Breast epithelium (tissue), 4 donors: ENCODE measurements at regions not wholly inside any gene's neighbourhood (a gene's known extent, or its start where the extent isn't known, plus 50 kb on each side); places are given as distances from the start of the nearest gene placed in this dataset.
"Not testable (repeated sequence)": the region's sequence is repeated elsewhere in the genome, so short reads cannot be mapped to it uniquely, and the experiment has no call there.

Experiments used
- DNase-seq, 2 donors: peaks; one replicate each; pipeline ENCODE4 v3.0.0-alpha.2; 2019; ENCODE audit warnings: low spot score in 2 of 2
- H3K27ac ChIP-seq, 2 donors: fragments of 200-600 bp; sonication (generic) in 1 of 2; one replicate each; pipeline ENCODE4 v1.5.1; 2016 to 2019; ENCODE audit warnings: mild to moderate bottlenecking in 1 of 2
- H3K27me3 ChIP-seq, 2 donors: fragments of 200-600 bp; sonication (generic) in 1 of 2; one replicate each; pipeline versions ENCODE4 v1.5.1 to v1.6.0; 2017 to 2019; ENCODE audit warnings: control low read depth in 1 of 2, mild to moderate bottlenecking in 1 of 2
- H3K36me3 ChIP-seq: fragments of 200-600 bp; one replicate; pipeline ENCODE4 v1.5.1; 2019
- H3K4me1 ChIP-seq, 2 donors: fragments of 200-600 bp; sonication (generic); one replicate each; pipeline ENCODE4 v1.5.1; 2016 to 2019; ENCODE audit warnings: control low read depth in 1 of 2
- H3K4me3 ChIP-seq, 3 donors: fragments of 200-600 bp; sonication (generic); 1 replicate in 2 of 3; 2 replicates in 1 of 3; pipeline ENCODE4 v1.5.1; 2016 to 2019; ENCODE audit warnings: mild to moderate bottlenecking in 3 of 3, moderate library complexity in 2 of 3
- H3K9me3 ChIP-seq, 2 donors: fragments of 200-600 bp; sonication (generic) in 1 of 2; one replicate each; pipeline ENCODE4 v1.5.1; 2016 to 2019; ENCODE audit warnings: control low read depth in 1 of 2
- intact Hi-C: fragments of 100-400 bp; cut with DNase I; formaldehyde crosslinking; loops from one replicate; pipeline ENCODE4 v1.15.1; 2023; ENCODE audit warnings: low total_unique reads

DNA sequence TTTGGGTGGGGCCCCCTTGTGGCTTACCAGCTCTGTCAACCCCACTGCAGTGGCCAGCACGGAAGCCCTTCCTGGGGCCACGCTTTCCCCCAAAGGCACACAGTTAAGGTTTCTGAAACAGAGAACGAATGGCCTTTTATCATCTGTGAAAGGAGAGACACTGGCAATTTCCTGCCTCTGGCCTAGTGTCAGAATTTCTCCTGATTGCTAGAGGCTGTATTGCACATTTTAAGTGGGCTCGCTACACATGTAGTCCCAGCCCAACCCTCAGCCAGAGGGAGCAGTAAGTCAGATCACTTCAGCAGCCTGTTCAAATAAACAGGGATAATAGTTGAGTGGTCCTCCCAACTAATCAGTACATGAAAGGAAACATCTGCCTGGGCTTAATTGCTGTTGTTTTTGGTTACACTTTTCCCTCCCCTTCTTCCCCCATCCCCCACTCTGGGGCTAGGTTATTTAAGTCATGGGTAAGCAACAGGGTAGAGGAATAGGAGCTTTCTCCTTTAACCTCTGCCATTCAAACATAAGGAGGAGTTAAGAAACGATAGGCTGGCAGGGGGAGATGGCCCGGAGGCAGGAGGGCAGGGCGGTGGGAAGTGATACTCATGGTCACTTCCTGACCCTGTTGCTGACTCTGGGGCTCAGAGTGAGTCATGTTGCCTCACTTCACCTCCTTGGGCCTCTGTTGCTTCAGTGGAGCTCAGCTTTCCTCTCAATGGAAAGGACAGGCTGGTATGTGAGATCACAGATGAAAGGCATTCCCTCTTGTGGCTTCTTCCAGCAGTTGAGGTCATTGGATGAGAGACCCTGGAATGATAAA lies 89.3 kb upstream of the IKBKE start:
- DNase-seq, H3K4me3 ChIP-seq, H3K9me3 ChIP-seq, intact Hi-C loops, H3K36me3 ChIP-seq, H3K27me3 ChIP-seq, H3K4me1 ChIP-seq: not testable (repeated sequence)
- H3K27ac ChIP-seq: peak overlapping the region in 1 of 2 donors; percentile 1

DNA sequence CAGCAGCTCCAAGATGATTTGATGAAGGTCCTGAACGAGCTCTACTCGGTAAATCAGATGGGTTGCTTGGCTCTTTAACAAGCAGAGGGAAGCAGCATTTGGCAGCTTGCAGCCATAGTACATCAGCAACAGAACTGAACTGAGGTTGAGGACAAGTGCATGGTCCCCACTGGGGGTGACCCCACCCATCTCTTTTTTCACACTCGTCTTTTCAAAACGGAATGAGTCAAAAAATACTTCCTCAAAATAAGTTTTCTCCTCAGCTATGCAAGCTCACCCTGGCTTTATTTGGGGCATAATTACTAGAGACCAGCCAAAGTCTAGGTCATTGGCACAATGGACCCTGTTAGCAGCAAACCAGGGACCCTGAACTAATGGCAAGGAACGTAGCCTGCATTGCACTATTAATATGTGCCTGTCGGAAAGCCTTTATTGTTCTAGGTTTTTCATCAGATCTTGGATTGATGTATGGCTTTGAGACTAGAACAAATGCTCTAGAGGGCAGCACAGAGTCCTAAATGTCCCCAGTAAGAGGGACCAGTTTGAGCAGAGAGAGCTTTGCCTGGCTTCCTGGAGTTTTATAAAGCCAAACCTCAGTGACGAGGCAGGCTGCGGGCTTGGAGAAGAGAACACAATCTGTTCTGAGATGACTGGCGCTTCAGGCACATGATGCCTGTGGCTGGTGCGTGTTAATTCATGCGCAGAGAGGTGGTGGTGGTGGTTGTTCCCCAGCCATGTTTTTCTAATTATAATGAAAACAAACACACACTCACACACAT lies 86.1 kb upstream of the IKBKE start:
- peak in 1 of 2 donors; percentile 21 for DNase-seq
- H3K36me3 ChIP-seq, H3K4me3 ChIP-seq, intact Hi-C loops, H3K4me1 ChIP-seq, H3K9me3 ChIP-seq, H3K27ac ChIP-seq, H3K27me3 ChIP-seq: not testable (repeated sequence)

DNA sequence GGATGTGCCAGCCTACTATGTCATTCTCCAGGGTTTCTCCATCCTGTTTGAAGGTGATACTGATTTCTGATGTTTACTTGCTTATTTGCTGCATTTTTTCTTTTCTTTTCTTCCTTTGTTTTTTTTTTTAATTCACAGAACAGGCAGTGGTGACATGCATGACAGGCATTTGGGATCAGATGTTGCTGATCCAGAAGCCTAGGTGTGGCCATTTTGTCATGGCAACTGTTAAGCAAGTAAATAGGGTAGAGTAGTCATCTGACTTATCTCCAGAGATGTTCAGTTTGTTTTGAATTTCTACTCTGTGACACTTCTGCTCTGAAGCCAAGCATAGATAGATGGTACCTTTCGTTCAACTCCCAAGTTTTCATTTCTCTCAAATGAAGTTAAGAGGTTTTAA lies 85.4 kb upstream of the IKBKE start:
- DNase-seq, H3K27ac ChIP-seq, H3K4me3 ChIP-seq, H3K4me1 ChIP-seq, intact Hi-C loops, H3K36me3 ChIP-seq, H3K27me3 ChIP-seq, H3K9me3 ChIP-seq: not testable (repeated sequence)

DNA sequence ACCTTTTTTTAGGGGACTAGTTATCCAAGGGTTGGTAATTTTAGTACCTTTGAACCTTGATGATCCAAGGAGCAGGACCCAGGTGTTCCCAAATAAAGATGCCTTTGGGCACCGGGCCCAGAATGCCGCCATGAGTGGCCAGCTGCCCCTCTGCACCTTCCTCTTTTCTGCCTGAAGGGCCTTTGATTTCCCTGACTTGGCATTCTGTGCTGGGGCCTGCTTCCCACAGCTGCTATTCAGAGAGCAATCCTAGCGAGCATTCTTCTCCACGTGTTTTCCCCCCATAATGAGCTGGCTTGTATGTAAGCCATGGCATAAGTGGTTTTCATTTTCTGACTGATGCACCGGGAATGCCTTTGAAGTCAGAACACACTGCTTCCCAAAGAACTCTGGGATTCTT lies 82.6 kb upstream of the IKBKE start:
- H3K36me3 ChIP-seq, intact Hi-C loops, H3K4me1 ChIP-seq, H3K27ac ChIP-seq, H3K9me3 ChIP-seq, H3K27me3 ChIP-seq, DNase-seq, H3K4me3 ChIP-seq: not testable (repeated sequence)

DNA sequence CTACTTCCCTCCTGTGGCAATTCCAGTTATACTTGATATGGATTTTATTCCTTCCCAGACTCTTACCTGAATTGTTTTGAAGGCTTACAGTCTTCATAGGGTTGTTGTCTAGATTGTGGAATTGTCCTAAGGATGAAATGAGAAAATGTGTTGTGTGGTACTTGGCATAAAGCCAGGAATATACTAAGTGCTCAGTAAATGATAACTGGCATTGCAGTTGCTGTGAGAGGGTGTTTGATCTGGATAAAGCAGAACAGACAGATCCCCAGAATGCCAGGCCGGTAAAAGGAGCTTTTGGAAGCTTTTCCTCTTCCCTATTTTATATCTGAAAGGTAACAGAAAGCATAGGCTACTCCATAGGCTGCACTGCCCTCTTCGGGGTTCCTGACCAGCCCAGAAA lies 78.4 kb upstream of the IKBKE start:
- H3K27me3 ChIP-seq, H3K27ac ChIP-seq, DNase-seq, H3K36me3 ChIP-seq, H3K4me1 ChIP-seq, H3K9me3 ChIP-seq, H3K4me3 ChIP-seq, intact Hi-C loops: not testable (repeated sequence)

DNA sequence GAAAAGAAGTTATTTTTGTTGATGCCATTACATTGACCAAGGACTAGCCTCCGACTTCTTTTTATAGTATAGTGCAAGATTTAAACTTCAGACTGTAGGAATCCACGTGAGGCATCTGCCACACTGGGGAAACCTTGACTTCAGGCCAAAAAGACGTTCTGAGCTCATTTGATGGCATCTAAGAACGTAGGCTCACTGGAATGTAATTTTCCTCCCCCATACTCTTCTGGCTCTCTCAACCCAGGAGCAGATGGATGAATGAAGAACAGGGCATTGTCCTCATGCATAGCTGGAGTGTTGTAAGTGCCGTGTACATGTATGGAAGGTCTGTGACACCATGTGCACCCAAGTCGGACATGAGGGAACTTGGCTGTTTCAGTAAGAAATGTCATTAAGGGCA lies 72.8 kb upstream of the IKBKE start:
- H3K27me3 ChIP-seq, H3K4me3 ChIP-seq, intact Hi-C loops, DNase-seq, H3K36me3 ChIP-seq, H3K9me3 ChIP-seq, H3K4me1 ChIP-seq, H3K27ac ChIP-seq: not testable (repeated sequence)

DNA sequence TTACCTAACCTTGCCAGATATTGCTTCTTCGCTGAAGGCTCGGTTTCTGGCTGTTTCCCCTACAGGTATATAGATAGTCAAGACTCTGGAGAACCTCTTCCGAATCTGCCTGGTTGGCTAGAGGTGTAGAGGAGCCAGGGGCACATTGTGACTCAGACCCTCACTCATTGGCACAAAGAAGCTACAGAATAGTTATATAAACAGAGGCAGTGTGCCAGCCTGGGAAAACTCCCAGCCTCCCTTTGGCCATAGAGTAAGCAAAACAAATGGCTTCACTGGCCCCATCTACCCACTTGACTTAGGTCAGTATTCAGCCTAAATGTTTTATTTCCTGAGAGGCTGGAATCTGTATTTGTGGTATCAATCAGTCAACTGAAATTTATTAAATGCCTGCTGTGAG lies 72.0 kb upstream of the IKBKE start:
- intact Hi-C loops: not testable (repeated sequence)

DNA sequence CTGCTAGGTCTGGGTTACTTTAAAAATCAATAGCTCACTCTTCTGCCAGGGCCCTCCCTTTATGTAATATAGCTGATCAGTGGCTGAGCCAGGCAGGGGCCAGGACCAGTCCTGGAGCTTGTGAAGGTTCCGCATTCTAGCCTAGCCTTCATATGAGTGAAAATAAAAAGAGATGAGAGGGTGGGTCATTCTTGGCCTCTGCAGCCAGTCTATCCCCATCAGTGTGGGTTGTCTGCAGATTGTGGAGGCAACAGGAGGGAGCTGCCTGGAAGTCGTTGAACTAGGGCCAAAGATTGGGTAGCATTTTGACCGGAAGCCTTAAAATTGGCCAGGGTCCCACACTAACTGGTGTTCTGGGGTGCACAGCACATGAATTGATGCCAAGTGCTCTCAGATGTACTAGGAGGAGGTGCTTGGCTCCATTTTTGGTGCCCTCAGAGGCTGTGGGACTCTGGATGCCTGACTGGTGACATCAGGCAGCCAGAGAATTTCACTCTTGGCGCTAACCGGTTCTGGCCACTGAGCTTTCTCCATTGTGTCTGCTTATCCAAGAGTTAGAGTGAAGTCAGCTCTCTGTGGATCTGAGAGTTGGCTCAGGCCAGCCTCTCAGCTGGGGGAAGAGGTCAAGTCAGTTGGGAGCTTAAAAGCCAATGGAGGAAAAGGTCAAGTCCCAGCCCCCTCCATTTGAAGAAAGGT lies 66.5 kb upstream of the IKBKE start:
- H3K27me3 ChIP-seq, intact Hi-C loops, H3K4me3 ChIP-seq, H3K4me1 ChIP-seq, H3K9me3 ChIP-seq, H3K36me3 ChIP-seq, DNase-seq: not testable (repeated sequence)
- peak overlapping the region in 1 of 2 donors; percentile 66 for H3K27ac ChIP-seq

More for the DNA sequence above, 72.0 kb upstream of the IKBKE start:
- H3K27ac ChIP-seq, H3K27me3 ChIP-seq, H3K4me1 ChIP-seq, H3K9me3 ChIP-seq, H3K4me3 ChIP-seq, H3K36me3 ChIP-seq, DNase-seq: not testable (repeated sequence)

DNA sequence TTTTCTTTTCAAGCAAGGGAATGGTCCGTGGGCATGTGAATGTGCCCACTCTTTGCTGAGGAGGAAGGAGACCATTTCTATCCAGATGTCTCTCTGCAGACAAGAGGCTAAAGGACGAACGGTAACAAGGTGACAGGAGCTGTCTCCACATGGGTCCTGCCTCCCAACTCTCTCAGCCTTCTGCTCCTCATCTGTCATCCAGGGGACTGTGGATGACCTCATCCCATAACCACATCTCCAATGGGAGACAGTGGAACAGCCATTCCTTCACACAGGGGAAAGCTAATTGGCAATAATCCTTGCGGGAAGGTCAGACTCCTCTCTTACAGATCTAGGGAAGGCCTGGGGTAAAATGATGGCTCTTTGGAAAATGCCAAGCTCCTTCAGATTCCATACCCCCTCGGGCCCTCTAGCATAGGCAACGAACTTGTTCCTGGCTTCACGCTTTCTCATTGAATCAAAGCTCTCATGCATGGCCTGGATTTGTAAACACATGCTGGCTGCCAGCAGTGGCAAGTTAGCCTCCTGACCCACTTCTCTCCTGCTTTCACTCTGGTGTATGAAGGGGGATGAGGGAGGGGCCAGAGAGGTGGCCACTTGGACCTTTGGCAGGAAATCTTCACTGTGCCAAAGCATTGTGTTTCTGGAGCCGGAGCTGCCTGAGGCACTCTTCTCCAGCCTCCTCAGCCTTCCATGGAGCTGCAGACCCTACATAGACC lies 65.8 kb upstream of the IKBKE start:
- DNase-seq, H3K36me3 ChIP-seq, intact Hi-C loops, H3K9me3 ChIP-seq, H3K4me3 ChIP-seq, H3K4me1 ChIP-seq, H3K27me3 ChIP-seq: not testable (repeated sequence)
- H3K27ac ChIP-seq: peak overlapping the region in 1 of 2 donors; percentile 66

DNA sequence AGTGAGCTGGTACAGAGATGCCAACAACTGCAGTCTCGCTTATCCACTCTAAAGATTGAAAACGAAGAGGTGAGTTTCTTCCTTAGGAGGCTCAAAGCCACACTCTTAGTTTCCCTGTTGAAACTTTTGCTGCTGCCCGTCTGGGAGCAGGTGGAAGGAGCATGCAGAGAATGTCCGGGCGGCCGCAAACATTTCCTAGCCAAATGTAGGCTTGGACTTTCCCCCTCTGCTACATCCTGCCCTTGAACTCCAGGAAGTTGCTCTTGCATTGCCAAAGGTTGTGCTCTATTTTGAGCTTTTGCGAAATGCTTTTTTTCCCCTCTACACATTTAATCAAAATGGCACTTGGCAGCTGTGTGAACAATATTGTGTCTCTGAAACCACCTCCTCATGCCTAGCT lies 65.0 kb upstream of the IKBKE start:
- H3K27me3 ChIP-seq, DNase-seq, H3K4me1 ChIP-seq, intact Hi-C loops, H3K36me3 ChIP-seq, H3K4me3 ChIP-seq, H3K27ac ChIP-seq, H3K9me3 ChIP-seq: not testable (repeated sequence)

DNA sequence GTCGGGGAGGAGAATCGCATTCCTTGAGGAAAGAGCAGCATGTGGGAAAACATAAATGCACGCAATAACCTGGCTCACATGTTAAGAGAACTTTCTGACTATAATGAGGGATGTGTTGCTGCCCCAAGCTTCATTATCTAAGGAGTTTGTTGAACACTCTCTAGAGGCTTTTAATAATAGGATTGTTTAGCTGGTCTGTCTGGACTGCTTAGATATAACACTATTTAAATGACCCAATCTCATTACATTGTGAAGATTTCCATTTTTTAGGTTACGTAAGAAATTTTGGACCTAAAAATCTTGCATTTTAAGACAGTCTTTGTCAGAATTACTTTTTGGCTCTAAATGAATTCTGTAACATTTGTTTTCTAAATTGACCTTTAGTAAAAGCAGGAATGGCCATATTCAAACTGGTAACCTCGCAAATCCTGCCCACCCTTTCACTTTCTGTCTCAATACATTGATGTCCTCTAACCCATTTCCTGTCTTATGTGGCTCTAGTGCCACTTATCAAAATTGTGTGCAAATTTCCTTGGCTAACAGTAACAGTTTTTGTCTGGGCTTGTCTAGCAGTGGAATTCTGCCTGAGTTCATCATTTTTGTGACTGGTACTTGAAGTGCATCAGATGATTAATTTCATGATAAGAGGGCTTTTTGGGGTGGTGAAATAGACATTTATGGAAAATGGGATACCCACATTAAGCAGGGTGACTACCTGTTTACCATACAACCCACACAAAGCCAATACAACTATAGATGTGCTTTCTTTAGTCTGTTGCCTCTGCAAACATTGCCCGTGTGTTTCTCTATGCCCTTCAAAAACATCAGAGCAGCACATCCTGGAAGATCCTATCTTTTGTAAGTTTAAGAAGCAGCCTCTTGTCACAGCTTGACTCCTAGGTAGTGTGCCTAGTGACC lies 61.6 kb upstream of the IKBKE start:
- H3K27me3 ChIP-seq, H3K4me1 ChIP-seq, H3K36me3 ChIP-seq, DNase-seq, H3K27ac ChIP-seq, H3K4me3 ChIP-seq, intact Hi-C loops, H3K9me3 ChIP-seq: not testable (repeated sequence)
